ENCODE measurements at regions not wholly inside any gene's neighbourhood (a gene's known extent, or its start where the extent isn't known, plus 50 kb on each side); places are given as distances from the start of the nearest gene placed in this dataset.
"Not testable (repeated sequence)": the region's sequence is repeated elsewhere in the genome, so short reads cannot be mapped to it uniquely, and the experiment has no call there.

DNA sequence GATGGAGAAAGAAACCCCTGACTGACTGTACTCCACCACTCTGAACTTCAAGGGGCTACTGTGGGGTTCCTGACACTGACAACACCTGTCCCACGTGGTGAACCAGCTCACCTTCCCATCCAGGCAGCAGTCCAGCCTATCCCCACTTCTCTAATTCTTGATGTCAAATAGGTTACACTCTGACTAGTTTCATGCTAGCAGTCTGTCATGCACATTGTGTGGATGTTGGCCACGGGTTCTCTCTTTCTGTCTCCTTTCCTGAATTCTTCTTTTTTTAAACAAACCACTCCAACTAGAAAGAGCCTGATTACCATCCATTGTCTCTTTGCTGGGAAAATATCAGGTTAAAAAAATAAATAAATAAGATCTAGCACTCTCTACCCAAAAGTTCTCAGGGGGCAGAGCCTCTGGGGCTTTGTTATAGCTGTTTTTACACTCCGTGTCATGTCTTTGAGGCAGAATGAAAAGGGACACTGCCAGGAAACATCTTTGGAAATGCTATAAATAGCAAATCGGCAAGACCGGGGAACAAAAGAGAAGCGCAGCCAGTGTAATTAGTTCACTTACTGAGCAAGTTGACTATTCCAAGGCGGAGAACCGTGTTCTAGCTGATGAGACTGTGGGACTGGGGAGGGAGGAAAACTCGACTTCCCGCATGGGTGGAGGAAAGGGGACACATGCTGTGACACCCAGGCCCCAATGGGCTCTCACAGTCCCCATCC, 356.1 kb downstream of the OMA1 start:
- DNase-seq (ENCODE audit: low read depth, low spot score) = no peak

DNA sequence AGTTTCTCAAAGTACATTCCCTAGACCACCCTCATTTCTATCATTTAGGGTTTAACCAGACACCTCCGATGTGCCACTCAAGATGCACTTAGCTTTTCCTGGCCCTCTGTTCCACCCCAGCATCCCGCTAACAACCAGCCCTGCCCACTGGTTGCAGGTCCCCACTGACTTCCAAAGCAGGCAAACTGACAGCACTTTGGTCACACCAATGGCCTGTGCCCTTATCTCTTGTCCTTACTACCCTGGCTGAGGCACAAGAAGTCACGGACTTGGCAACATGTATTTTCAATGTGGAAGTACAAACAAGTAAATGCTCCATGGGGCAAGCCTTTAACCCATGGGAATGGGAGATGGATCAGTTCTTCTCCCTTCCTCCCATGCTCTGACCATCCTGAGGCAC, 357.1 kb downstream of the OMA1 start:
- no peak for DNase-seq (ENCODE audit: low read depth, low spot score)

DNA sequence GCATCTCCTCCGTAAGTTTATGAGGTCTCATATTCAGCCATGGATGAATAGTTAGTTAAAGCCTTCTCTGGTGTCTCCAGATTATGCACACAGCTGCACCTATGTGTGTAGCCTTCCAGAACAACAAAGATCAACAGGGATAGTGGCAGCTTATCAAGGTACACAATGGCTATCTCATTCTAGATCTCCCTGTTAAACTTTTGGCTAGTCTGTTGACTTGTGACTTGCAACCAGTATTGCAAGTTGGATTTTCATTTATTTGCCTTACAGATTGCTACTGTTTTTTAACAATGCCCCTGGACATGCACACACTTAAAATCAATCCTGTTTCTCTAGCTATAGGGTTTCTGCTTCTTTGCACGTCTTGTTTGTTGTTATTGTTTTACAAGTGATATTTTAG, 363.2 kb downstream of the OMA1 start:
- DNase-seq (ENCODE audit: low read depth, low spot score) = no peak

DNA sequence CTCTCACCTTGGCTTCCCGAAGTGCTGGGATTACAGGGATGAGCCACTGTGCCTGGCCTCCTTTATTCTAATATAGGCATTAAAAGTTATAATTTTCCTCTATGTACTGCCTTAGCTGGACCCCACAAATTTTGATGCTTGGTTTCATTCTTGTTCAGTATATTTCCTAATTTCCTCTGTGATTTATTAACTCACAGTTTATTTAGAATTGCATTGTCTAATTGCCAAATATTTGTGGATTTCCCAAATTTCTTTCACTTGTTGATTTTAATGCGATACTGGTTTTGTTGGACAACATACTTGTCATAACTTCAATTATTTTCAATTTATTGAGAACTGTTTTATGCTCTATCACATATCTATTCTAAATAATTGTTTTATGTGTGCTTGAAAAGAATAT, 366.0 kb downstream of the OMA1 start:
- no peak for DNase-seq (ENCODE audit: low read depth, low spot score)

DNA sequence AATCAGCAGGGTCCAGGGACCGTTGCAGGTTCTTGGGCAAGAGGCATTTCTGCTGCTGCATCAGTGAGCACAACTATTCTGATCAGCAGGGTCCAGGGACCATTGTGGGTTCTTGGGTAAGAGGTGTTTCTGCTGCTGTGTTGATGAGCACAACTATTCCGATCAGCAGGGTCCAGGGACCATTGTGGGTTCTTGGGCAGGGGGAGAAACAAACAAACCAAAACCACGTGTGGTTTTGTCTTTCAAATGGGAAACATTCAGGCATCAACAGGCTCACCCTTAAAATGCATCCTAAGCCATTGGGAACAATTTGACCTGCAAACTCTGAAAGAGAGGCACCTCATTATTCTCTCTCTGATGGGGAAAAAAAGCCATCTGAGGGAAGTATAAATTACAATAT, 377.4 kb downstream of the OMA1 start:
- DNase-seq (ENCODE audit: low read depth, low spot score) = not testable (repeated sequence)

DNA sequence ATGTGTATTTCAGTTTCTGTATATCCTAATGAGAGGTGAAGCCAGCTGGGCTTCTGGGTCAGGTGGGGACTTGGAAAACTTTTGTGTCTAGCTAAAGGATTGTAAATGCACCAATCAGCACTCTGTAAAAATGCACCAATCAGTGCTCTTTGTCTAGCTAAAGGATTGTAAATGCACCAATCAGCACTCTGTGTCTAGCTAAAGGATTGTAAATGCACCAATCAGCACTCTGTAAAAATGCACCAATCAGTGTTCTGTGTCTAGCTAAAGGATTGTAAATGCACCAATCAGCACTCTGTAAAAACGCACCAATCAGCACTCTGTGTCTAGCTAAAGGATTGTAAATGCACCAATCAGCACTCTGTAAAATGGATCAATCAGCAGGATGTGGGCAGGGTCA, 379.4 kb downstream of the OMA1 start:
- not testable (repeated sequence) for DNase-seq (ENCODE audit: low read depth, low spot score)

DNA sequence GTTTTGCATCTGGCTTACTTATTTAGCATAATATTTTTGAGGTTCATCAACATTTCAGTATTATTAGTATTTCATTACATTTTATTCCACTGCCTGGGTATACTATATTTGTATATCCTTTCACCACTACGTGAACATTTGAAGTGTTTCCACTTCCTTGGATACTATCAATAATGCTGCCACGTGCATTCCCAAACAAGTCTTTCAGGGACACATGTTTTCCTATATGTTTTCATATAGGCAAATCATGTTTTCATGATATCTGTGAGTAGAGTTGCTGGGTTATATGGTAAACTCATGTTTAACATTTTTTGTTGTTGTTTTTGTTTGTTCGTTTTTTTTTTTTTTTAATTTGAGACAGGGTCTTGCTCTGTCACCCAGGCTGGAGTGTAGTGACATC, 380.1 kb downstream of the OMA1 start:
- no peak for DNase-seq (ENCODE audit: low read depth, low spot score)

DNA sequence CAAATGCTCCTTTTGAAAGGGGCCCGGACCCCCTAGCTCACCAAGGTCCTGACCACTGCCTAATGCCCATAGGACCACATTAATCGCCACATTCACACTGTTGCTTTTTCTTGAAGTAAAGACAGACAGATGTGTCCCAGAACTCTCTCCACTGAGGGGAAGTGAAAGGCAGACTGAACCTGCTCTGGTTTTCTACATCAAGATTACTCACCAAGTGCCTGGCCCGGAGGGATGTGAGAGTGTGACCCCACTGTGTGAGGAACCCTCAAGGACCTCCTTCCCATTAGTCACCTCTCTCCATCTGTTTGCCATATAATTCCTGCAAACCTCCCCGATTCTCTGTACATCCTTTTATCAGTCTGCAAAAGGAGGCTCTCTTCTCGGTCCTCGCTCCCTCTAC, 381.5 kb downstream of the OMA1 start:
- DNase-seq (ENCODE audit: low read depth, low spot score) = no peak

DNA sequence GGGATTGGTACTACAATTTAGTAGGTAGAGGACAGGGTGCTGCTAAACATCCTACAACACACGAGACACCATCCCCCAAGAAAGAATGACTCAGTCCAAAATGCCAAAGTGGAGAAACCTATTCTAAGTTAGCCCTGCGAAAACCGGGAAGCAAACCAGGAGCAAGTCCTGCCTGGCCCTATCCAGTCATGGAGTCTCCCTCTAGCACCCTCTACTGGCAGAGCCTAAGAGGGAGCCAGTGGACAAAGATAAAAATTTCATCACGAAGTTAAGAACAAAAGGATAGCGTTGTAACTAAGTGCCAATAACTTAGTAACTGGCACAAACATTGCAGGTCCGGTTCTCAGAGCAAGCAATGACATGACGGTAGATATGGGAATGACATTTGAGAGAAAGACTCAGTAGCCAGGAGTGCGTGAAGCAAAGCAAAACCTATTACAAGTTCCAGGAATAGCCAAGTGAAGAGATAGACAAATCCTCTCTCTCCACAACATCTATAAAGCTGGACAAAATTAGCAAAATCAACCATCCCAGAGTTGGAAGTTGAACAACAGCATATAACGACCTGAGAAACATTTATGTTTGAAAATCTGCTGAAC, 383.5 kb downstream of the OMA1 start:
- DNase-seq (ENCODE audit: low read depth, low spot score) = no peak

DNA sequence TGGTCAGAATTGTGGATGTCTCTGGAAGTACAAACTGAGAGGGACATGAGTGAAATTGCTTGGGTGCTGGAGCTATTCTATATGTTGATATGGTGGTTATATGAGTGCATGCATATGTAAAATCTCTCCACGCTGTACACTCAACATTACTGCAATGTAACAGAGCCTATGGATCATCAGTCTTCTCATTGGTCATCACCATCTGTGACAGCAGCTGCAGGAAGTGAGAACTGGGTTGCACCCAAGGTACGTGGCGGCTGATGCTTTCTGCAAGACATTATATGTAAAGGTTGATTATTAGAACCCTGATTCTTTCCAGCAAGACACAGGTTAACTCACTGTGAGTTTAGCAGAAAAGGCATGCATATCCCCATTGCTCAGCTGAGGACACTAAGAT, 387.1 kb downstream of the OMA1 start:
- DNase-seq (ENCODE audit: low read depth, low spot score) = no peak

DNA sequence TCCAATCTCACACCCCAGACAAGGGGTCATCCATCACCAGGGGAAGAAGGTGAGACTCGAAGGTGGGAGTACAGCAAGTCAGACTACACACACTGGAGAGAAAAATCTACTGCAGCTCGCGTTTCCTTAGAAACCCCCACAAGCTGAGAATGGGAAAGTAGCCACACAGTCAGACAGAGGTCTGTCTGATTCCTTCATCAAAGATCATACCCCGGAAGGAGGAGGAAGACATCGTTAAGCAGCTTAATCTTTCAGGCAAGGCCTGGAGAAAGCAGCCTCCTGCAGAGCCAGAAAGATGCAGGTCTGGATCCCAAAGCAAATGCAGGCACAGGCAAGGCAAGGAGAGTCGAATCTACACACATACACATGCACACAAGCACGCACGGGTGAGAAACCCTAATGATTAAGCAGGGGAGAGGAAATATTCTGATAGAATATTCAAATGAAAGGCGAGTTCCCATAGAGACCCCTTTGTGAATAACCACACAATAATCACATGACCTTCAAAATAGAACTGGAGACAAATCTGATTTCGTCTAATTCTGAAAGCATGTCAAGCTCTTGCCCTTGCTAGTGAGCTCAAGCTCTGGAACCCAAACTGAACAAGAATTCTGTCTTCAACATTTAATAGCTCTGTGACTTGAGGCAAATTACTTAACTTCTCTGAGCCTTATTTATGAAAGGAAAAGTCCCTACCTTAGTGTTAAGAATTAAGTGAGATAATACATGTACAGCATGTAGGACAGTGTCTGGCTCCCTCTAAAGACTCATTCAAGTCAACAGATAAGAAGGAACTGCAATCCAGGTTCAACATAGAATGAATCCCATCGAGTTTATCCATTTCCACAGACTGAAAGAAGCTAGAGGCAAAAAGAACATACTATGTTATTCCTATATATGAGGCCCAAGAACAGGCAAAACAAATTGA, 387.8 kb downstream of the OMA1 start:
- DNase-seq (ENCODE audit: low read depth, low spot score) = no peak

DNA sequence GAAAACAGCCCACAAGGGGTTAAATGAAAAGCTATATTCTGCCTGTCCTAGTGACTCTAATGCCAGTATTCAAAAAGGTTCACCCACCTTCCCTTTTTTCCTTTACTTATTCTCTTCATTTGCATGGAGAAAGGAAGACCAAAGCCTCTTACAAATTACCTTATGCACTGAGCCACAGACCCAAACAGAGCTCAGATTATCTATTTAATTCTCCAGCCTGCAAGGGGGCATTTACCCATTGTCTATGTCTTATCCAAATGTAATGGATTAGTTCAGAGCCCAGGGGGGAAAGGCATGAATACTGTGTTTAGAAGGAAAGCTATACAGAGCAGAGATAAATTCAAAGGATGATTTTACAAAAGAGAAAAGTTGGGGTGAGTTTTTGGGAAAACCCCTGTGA, 388.5 kb downstream of the OMA1 start:
- DNase-seq (ENCODE audit: low read depth, low spot score) = no peak

DNA sequence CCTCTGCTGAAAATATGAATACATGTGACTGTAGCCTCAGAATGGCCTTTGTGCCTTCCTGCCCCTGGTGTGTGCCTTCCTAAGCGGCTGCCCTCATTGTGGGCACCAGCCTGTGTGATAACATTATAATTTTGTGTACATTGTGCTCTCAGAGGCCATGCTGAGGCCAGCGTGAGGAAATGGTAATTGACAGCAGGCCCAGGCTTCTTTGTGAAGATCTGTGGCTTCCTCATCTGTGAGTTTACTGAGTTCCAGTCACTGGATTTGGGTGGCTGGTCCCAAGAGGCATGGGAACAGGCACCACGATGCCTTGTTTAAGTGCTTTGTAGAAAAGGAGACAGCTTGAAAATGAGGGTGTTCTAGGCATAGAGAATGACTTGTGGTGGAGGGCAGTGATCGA, 389.3 kb downstream of the OMA1 start:
- no peak for DNase-seq (ENCODE audit: low read depth, low spot score)

DNA sequence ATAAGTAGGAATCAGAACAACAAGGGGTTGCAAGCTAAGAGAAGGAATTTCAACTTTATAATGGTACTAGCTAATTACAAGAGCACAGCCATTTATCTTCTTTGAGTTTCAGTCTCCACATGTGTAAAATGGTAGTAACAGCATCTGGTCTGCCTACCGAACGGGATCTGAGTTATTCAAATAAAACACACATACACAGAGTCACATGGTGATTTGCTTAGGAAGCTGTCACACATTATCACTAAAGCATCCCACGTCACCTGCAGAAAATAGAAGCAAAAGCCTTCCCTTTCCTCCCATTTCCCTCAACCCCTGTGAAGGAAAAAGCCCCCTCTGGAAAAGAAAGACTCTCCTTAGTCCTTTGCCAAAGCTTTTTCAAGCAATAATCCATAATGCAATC, 389.7 kb downstream of the OMA1 start:
- no peak for DNase-seq (ENCODE audit: low read depth, low spot score)

DNA sequence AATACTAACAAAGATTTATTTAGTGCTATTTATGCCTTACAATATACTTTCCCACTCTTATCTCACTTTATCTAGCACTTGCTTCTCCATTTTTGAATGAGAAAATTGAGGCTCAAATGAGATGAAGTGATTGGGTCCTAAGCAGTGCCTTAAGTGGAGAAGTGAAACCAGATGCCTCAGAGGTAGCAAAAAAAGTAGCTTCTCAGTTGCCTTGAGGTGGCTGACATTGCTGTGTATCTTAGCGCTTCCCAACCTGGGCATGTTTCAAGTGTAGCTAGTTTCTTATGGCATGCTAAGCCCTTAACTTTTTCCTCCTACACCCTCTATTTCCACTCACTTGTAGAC, 390.4 kb downstream of the OMA1 start:
- DNase-seq (ENCODE audit: low read depth, low spot score) = no peak

DNA sequence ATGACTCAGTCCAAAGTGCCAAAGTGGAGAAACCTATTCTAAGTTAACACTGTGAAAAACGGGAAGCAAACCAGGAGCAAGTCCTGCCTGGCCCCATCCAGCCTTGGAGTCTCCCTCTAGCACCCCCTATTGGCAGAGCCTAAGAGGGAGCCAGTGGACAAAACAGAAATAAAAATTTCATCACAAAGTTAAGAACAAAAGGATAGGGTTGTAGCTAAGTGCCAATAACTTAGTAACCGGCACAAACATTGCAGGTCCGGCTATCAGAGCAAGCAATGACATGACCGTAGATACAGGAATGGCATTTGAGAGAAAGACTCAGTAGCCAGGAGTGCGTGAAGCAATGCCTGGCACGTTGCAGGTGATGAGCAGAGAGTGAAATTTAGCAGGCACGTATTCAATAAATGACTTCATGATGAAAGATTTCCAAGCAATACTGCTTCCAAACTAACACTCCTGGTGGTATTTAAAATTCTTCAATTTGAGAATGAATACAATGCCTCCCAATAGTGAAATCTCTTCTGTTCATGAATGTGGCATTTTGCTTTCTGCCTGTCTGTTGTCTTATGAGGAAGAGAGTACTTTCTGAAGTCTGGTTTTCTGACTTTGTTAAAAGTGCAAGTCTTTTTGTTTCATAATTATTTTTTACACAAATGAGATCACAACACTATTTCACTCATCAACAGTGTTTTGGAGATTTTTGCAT, 391.0 kb downstream of the OMA1 start:
- DNase-seq (ENCODE audit: low read depth, low spot score) = no peak

DNA sequence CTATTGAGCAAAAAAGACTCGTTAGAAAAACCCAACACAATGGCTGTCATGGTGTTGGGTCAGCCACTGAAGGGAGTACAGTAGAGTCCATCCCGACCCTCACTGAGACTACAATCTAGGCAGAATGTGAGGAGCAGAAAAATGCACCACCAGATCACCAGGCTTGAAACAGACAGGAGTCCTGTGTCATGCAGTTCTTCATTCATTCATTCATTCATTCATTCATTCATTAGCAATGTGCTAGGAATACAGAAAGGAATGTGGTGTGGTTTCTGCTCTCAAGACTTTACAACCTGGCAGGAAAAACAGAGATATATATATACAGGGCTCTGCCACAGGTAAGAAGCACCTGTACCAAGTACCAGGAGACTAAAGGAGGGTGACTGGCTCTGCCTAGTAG, 392.3 kb downstream of the OMA1 start:
- no peak for DNase-seq (ENCODE audit: low read depth, low spot score)

DNA sequence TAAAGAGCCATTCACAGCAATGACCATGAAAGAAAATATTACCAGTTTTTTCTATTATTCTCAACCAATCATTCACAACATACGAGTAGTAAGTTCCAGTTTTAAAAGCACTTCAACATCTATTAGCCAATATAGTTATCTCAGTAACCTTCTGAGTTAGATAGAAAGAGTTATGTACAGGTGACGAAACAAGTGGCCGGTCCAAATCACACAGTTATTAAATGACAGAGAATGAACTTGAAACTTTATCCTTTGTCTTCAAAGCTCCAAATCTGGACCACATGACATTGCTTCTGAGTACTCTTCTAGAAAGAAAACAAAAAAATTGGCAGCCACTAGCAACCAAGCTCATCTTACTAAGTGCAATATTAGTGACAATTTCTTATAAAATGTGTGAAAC, 393.8 kb downstream of the OMA1 start:
- DNase-seq (ENCODE audit: low read depth, low spot score) = no peak

DNA sequence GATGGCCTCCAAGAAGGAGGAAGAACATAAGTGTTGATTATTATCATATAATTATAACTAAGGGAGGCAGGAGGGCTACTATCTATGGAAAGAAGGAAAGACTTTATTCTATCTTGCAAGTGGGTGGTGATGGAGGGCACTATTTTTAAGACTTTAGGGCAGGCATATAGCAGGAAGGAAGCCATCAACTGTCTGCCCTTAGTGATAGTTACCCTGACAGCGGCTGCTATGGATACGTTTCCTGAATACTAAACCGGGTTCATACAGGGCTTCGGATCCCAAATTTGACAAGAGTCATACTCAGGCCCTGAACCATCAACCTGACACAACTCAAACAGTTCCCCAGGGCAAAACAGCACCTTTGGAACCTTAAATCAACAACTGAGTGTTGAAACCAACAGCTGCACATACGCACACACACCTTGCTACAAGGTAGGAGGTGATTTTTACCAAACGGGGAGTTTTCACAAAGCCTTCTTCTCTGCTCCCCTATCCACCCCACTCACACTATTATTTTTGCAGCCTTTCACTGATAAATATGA, 397.2 kb downstream of the OMA1 start:
- DNase-seq (ENCODE audit: low read depth, low spot score) = no peak

DNA sequence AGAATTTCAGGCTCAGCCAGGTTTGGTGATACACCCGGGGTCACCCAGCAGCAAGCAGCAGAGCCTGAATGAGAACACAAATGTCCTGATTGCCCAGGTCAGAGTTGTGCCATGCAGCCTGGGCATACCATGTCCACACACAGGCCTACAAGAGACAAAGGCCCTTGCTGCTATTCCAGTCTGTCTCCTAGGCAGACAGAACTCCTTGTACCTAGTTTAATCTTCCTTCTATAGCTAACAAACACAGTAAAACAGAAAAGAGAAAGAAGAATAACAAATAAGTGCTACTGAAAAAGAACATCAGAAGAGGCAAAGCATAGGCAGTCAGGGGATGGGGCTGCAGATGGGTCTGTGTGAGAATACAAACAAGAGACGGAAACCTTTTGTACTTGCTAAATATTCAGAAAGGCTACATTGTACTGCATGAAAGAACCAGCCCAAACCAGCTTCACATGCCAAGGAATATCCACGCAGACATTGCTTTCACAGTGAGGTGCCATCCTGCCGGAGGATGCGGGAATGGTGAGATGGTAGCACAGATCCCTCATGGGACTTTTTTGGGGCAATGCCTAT, 401.7 kb downstream of the OMA1 start:
- no peak for DNase-seq (ENCODE audit: low read depth, low spot score)

DNA sequence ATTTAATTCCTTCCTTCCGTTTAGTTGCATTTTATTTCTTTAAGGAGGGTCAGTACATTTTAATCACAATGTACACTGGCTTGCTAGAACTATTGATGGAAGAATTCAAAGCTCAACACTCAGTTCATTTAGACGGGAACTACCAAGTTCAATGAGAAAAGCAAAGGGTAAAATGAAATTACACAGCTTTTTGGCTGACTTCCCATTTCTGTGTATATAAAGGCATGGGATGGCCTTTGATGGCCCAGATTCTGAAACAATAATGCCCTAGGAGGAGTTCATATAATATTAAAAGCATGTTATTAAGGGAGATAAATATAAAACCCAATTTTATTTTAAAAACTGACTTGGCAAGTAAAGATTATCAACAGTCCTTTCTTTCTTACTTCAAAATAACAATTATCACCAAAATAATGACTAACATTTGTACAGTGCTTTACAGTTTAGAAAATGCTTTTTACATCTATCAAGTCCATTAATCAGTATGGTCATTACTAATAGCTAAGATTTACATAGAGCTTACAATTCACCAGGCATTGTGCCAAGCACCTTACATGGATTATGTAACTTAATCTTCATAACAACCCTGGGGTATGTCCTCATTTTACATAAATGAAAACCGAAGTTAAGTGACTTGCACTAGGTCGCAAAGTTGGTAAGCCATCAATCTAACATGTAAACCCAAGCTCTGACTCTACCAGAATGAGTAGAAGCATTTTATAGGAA, 402.4 kb downstream of the OMA1 start:
- no peak for DNase-seq (ENCODE audit: low read depth, low spot score)
